HepG2 (cell line): ENCODE measurements at regions not wholly inside any gene's neighbourhood (a gene's known extent, or its start where the extent isn't known, plus 50 kb on each side); places are given as distances from the start of the nearest gene placed in this dataset.

Source experiments
- ATAC-seq: fragments of 200-7000 bp; cut with Tn5 transposase; 3 replicates; pipeline ENCODE4 v1.9.1; 2020; ENCODE audit warnings: mild to moderate bottlenecking, moderate library complexity
- BruUV-seq: library from RNA; stranded (reverse); fragments of 400-500 nt; replicated peaks from 2 replicates; lab custom pipeline; 2021; lab: Mats Ljungman, UMichigan
- CTCF ChIA-PET: fragments of 300-600 bp; formaldehyde crosslinking; extraction: SDS; loops from one replicate; lab custom pipeline; 2021; ENCODE audit warnings: low total read pairs, inconsistent platforms, low intra/inter-chr PET ratio; lab: Yijun Ruan, JAX
- POLR2A ChIA-PET: fragments of 350-600 bp; sonication (Branson Sonifier 250); formaldehyde crosslinking; loops from one replicate; lab custom pipeline; 2020; ENCODE audit warnings: antibody characterized with exemption, inconsistent platforms; lab: Yijun Ruan, JAX
- DNase-seq: peaks from one replicate; pipeline ENCODE4 v3.0.0-alpha.2; 2015; ENCODE audit warnings: low spot score
- FAIRE-seq: peaks from 3 replicates; lab custom pipeline; 2011; peaks lifted over from hg19 to GRCh38; lab: Jason Lieb, UNC
- H2AFZ ChIP-seq: one replicate; pipeline ENCODE4 v1.6.1; 2011; ENCODE audit warnings: low read length, inconsistent platforms
- H3K27ac ChIP-seq: fragments of 300-600 bp; 3 replicates; pipeline ENCODE4 v1.8.0; 2011; ENCODE audit warnings: mixed run types, mild to moderate bottlenecking, mixed read lengths, low read length, inconsistent platforms; ENCODE audit not compliant: insufficient read depth; ENCODE audit errors: extremely low read length
- H3K27me3 ChIP-seq, 2 experiments: fragments of 200-600 bp in 1 of 2; 2 replicates in 1 of 2; 3 replicates in 1 of 2; pipeline versions ENCODE4 v1.6.0 to v1.8.0; 2011; ENCODE audit warnings: low read length in 2 of 2, mild to moderate bottlenecking in 2 of 2, moderate library complexity in 2 of 2, inconsistent platforms in 1 of 2; ENCODE audit not compliant: insufficient read depth in 2 of 2, control insufficient read depth in 1 of 2
- H3K36me3 ChIP-seq, 2 experiments: fragments of 200-600 bp in 1 of 2; replicated peaks in 1 of 2; 2 replicates in 1 of 2; 3 replicates in 1 of 2; pipeline versions ENCODE4 v1.5.1 to v1.8.0; 2011; ENCODE audit warnings: low read length in 2 of 2, inconsistent platforms in 1 of 2; ENCODE audit not compliant: insufficient read depth in 2 of 2, control insufficient read depth in 1 of 2
- H3K4me1 ChIP-seq: 2 replicates; pipeline ENCODE4 v1.5.1; 2012; ENCODE audit warnings: low read length, inconsistent platforms; ENCODE audit not compliant: insufficient read depth
- H3K4me2 ChIP-seq: 2 replicates; pipeline ENCODE4 v1.6.0; 2011; ENCODE audit warnings: low read depth, low read length, inconsistent platforms
- H3K4me3 ChIP-seq, 3 experiments: fragments of 200-600 bp in 1 of 3; sonication (generic), shearing (Covaris generic) in 1 of 3; replicated peaks in 1 of 3; 2 replicates each; pipeline ENCODE4 v1.5.1; 2011 to 2016; ENCODE audit warnings: low read length in 3 of 3, inconsistent platforms in 2 of 3, low read depth in 2 of 3, mild to moderate bottlenecking in 2 of 3, control low read depth in 1 of 3, mixed read lengths in 1 of 3; ENCODE audit not compliant: insufficient read depth in 1 of 3
- H3K79me2 ChIP-seq: one replicate; pipeline ENCODE4 v1.6.1; 2011; ENCODE audit warnings: low read length, inconsistent platforms; ENCODE audit not compliant: insufficient read depth
- H3K9ac ChIP-seq: 2 replicates; pipeline ENCODE4 v1.6.0; 2011; ENCODE audit warnings: mild to moderate bottlenecking, low read depth, low read length, inconsistent platforms; ENCODE audit not compliant: insufficient read depth
- H3K9me3 ChIP-seq: 2 replicates; pipeline ENCODE4 v1.5.1; 2012; ENCODE audit warnings: mild to moderate bottlenecking, low read length
- H4K20me1 ChIP-seq: 2 replicates; pipeline ENCODE4 v1.6.0; 2011; ENCODE audit warnings: inconsistent platforms, mild to moderate bottlenecking, low read length, moderate library complexity; ENCODE audit not compliant: insufficient read depth
- ARID2 ChIP-seq: sonication (generic); formaldehyde crosslinking; IDR thresholded peaks from 2 replicates; pipeline ENCODE4 v1.8.1; 2022; ENCODE audit warnings: mild to moderate bottlenecking, missing genetic modification reagents, borderline replicate concordance
- CREM ChIP-seq, 2 experiments: sonication (generic) in 1 of 2; formaldehyde crosslinking in 1 of 2; IDR thresholded peaks; 2 replicates each; pipeline versions ENCODE4 v1.4.0 to v1.6.1; 2016 to 2020; ENCODE audit warnings: antibody characterized with exemption in 1 of 2, mild to moderate bottlenecking in 1 of 2, missing genetic modification reagents in 1 of 2
- KDM3A ChIP-seq: IDR thresholded peaks from 2 replicates; pipeline ENCODE4 v1.6.1; 2018; ENCODE audit warnings: low read depth, missing compliant biosample characterization
- NFE2L2 ChIP-seq: fragments of 150-350 bp; IDR thresholded peaks from 2 replicates; pipeline ENCODE4 v1.6.1; 2014; ENCODE audit warnings: low read length
- SALL2 ChIP-seq: sonication (generic); formaldehyde crosslinking; IDR thresholded peaks from 2 replicates; pipeline ENCODE4 v1.8.1; 2023; ENCODE audit warnings: mild to moderate bottlenecking, missing genetic modification reagents, inconsistent platforms
- SPEN ChIP-seq: sonication (generic); formaldehyde crosslinking; IDR thresholded peaks from 2 replicates; pipeline ENCODE4 v1.5.1; 2020; ENCODE audit warnings: low read depth, mild to moderate bottlenecking, missing genetic modification reagents
- ZNF292 ChIP-seq: sonication (generic); formaldehyde crosslinking; IDR thresholded peaks from 2 replicates; pipeline ENCODE4 v1.8.1; 2022; ENCODE audit warnings: mild to moderate bottlenecking, low read depth, missing genetic modification reagents, borderline replicate concordance
- ZNF317 ChIP-seq: sonication (generic); formaldehyde crosslinking; IDR thresholded peaks from 2 replicates; pipeline ENCODE4 v1.5.0; 2020; ENCODE audit warnings: mild to moderate bottlenecking, missing genetic modification reagents
- ZNF333 ChIP-seq: sonication (generic); formaldehyde crosslinking; IDR thresholded peaks from 2 replicates; pipeline ENCODE4 v1.4.0; 2020; ENCODE audit warnings: mild to moderate bottlenecking, missing genetic modification reagents, borderline replicate concordance
- ZNF446 ChIP-seq: sonication (generic); formaldehyde crosslinking; IDR thresholded peaks from 2 replicates; pipeline ENCODE4 v1.5.0; 2020; ENCODE audit warnings: mild to moderate bottlenecking, missing genetic modification reagents
- ZNF460 ChIP-seq: sonication (generic); formaldehyde crosslinking; IDR thresholded peaks from 2 replicates; pipeline ENCODE4 v1.5.1; 2020; ENCODE audit warnings: missing genetic modification reagents, mild to moderate bottlenecking, borderline replicate concordance
- ZNF557 ChIP-seq: sonication (generic); formaldehyde crosslinking; IDR thresholded peaks from 2 replicates; pipeline ENCODE4 v1.4.0; 2020; ENCODE audit warnings: missing genetic modification reagents
- ZNF570 ChIP-seq: sonication (generic); formaldehyde crosslinking; IDR thresholded peaks from 2 replicates; pipeline ENCODE4 v1.4.0; 2020; ENCODE audit warnings: mild to moderate bottlenecking, missing genetic modification reagents, borderline replicate concordance
- WGBS: methylation state at CpG from one replicate; pipeline ENCODE4 v1.1.6; 2017; ENCODE audit warnings: low lambda C conversion rate; 5-methylcytosine and 5-hydroxymethylcytosine counted together
- in situ Hi-C: cut with HindIII; loops from 2 replicates; pipeline ENCODE4 v1.10.0; 2017; ENCODE audit warnings: low pct_unique_long_range_greater_than_20kb; ENCODE audit not compliant: extremely low pct_ligation_motif_present
- intact Hi-C: fragments of 100-400 bp; cut with micrococcal nuclease; formaldehyde crosslinking; loops from one replicate; pipeline ENCODE4 v1.10.0; 2022; ENCODE audit not compliant: unreplicated experiment
- TF ChIP-seq, protein P1 (sequence below): sonication (generic); formaldehyde crosslinking; IDR thresholded peaks from 2 replicates; pipeline ENCODE4 v1.4.0; 2020; ENCODE audit warnings: missing genetic modification reagents, mild to moderate bottlenecking, borderline replicate concordance

DNA sequence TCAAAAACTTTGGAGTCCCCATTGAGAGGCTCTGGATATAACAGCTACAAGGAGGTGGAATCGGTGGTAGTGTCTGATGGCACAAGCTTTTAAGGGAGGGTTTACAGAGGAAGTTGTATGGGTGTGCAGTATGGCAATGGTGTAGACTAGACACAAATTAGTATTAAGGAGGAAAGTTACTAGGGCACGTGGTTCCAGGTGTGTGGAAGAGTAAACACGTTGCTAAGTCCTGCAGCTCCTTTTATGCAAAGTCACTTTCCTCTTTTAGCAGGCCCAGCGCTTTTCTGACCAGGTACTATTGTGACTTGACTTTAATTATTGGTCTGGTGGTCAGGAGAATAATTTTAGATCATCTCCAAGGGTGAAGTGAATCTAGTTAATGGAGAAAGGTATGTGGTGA lies 287.5 kb upstream of the B3GALT2 start:
- TF ChIP-seq SPEN (CRISPR knock-in tag): no peak
- no peak for TF ChIP-seq KDM3A (CRISPR knock-in tag)
- no peak for TF ChIP-seq ZNF460
- TF ChIP-seq ZNF292 (CRISPR knock-in tag): no peak
- TF ChIP-seq ARID2 (CRISPR knock-in tag): no peak
- no peak for TF ChIP-seq NFE2L2
- TF ChIP-seq ZNF317 (CRISPR knock-in tag): no peak
- TF ChIP-seq ZNF446 (CRISPR knock-in tag): no peak
- TF ChIP-seq, protein P1, sequence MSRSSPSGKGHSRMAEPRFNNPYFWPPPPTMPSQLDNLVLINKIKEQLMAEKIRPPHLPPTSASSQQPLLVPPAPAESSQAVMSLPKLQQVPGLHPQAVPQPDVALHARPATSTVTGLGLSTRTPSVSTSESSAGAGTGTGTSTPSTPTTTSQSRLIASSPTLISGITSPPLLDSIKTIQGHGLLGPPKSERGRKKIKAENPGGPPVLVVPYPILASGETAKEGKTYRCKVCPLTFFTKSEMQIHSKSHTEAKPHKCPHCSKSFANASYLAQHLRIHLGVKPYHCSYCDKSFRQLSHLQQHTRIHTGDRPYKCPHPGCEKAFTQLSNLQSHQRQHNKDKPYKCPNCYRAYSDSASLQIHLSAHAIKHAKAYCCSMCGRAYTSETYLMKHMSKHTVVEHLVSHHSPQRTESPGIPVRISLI (CRISPR knock-in tag): no peak
- no peak for TF ChIP-seq ZNF333 (CRISPR knock-in tag)
- no peak for TF ChIP-seq CREM (IDR thresholded peaks at IDR 0.05)
- TF ChIP-seq CREM (CRISPR knock-in tag; IDR thresholded peaks at IDR 0.05): no peak
- TF ChIP-seq SALL2 (CRISPR knock-in tag): no peak
- TF ChIP-seq ZNF557 (CRISPR knock-in tag): no peak
- TF ChIP-seq ZNF570 (CRISPR knock-in tag): no peak
- no peaks in the 10 kb centered on the region for H3K36me3 ChIP-seq
- no TSS peak for BruUV-seq
- H2AFZ ChIP-seq: no peak overlapping the region
- ChIA-PET POLR2A (no interaction called here), CTCF (no interaction called here)
- H3K4me1 ChIP-seq: peaks cover 10% of the 10 kb centered on the region
- 1% methylated on average over 4 of the region's 4 CpGs for WGBS
- no peak overlapping the region for H3K4me2 ChIP-seq
- 0 out of 2 replicates have a peak, but pooled peaks cover 10% of the 10 kb centered on the region for H3K9me3 ChIP-seq
- FAIRE-seq: no peak
- in situ Hi-C loops: no loop called here
- ATAC-seq: no peak
- no peak overlapping the region for H3K27ac ChIP-seq
- H3K9ac ChIP-seq: no peak overlapping the region
- intact Hi-C loops: no loop called here
- H4K20me1 ChIP-seq: no peaks in the 10 kb centered on the region
- no peak overlapping the region for H3K4me3 ChIP-seq
- H3K79me2 ChIP-seq: no peaks in the 10 kb centered on the region
- no peak for DNase-seq
- no peaks in the 10 kb centered on the region for H3K27me3 ChIP-seq
